OCI-M1 (cell line): ENCODE measurements at regions not wholly inside any gene's neighbourhood (a gene's known extent, or its start where the extent isn't known, plus 50 kb on each side); places are given as distances from the start of the nearest gene placed in this dataset.
"Not testable (repeated sequence)": the region's sequence is repeated elsewhere in the genome, so short reads cannot be mapped to it uniquely, and the experiment has no call there.

Experiments
- DNase-seq: peaks from one replicate; lab custom pipeline; 2025; lab: John Stamatoyannopoulos, UW

- not testable (repeated sequence) for DNase-seq
These were observed 249.3 kb upstream of the GOT2 start for GRCh38 chr16:58983181-58983965.

DNA sequence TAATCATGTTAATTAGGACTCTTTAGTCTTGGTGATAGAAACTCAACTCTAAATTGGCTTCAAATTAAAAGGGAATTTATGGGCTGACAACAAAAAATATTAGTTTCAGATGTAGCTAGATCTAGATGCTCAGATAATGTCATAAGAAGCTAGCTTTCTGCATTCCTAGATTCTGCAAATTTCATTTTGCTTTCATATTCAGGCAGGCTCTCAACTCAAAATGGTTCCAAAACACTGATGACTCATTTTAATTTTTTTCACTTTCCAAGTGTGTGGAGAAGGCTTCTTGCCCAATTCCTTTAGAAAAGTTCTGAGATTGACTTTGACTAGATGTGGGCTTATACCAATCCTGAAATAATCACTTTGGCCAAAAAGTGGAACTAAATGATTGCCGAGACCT lies 236.7 kb upstream of the GOT2 start:
- DNase-seq = peak; percentile 28

DNA sequence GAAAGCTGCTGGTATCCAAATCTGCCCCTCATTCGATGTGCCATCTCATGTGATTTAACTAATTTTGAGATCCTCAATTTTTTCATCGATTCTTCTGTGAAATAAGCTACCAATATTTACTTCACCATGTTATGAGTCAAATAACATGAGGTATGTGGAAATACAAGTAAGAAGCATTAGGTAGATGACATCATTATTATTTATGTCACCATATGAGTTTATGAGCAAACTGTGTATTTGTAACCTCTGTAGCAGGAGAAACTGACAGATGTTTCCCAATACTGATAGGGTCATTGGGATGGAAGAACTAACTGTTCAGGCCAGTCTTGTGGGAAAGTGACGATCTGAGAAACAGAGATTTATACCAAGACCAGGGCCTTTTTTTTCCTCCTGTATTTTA lies 229.4 kb upstream of the GOT2 start:
- no peak for DNase-seq

GRCh38 chr16:58962811-58963210 lies 228.7 kb upstream of the GOT2 start:
- DNase-seq = no peak

- no peak for DNase-seq
These were observed 226.4 kb upstream of the GOT2 start for GRCh38 chr16:58960484-58960883.

GRCh38 chr16:58960034-58960433 lies 225.9 kb upstream of the GOT2 start:
- DNase-seq = no peak

DNA sequence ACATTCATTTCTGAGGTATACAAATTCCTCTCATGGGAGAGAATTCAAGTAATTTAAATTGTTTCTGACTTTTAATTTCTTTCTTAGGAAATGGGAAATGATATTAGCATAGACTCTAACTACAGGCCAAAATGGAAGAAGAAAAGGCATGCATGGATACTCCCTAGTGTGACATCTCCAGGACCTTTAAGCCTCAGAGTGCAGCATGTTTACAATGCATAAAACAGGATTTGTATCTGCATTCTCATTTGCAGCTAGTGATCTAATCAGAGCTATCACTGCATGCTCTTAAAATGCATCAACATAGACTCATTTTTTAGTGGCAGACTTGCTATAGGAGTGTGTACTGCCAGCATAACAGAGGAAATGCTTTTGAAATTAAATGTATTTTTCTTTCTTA lies 224.6 kb upstream of the GOT2 start:
- DNase-seq = no peak

- DNase-seq = no peak
These were observed 214.1 kb upstream of the GOT2 start for GRCh38 chr16:58948244-58948643.

GRCh38 chr16:58940609-58941008 lies 206.5 kb upstream of the GOT2 start:
- DNase-seq = peak; percentile 36

- no peak for DNase-seq
These were observed 204.7 kb upstream of the GOT2 start for GRCh38 chr16:58938811-58939210.

DNA sequence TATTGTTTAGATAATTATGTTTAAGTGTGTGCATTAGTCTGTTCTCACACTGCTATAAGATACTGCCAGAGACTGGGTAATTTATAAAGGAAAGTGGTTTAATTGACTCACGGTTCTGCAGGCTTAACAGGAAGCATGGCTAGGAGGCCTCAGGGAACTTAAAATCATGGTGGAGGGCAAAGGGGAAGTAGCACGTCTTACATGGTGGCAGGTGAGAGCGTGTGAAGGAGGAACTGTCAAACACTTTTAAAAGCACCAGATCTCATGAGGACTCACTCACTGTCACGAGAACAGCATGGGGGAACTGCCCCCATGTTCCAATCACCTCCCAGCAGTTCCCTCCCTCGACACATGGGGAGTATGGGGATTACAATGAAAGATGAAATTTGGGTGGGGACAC lies 203.5 kb upstream of the GOT2 start:
- DNase-seq = peak; percentile 2

DNA sequence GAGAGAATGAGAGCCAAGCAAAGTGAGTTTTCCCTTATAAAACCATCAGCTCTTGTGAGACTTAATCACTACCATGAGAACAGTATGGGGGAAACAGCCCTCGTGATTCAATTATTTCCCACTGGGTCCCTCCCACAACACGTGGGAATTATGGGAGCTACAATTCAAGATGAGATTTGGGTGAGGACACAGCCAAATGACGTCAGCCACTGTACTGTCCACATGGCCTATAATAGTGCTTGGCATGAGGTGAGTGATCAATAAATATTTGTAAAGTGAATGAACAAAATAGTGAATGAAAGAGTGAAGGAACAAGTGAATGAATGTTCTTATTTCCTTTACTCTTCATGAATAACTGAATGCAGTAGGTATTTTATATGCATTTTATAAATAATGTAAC lies 199.1 kb upstream of the GOT2 start:
- no peak for DNase-seq

- DNase-seq = no peak
These were observed 197.3 kb upstream of the GOT2 start for GRCh38 chr16:58931436-58931835.

DNA sequence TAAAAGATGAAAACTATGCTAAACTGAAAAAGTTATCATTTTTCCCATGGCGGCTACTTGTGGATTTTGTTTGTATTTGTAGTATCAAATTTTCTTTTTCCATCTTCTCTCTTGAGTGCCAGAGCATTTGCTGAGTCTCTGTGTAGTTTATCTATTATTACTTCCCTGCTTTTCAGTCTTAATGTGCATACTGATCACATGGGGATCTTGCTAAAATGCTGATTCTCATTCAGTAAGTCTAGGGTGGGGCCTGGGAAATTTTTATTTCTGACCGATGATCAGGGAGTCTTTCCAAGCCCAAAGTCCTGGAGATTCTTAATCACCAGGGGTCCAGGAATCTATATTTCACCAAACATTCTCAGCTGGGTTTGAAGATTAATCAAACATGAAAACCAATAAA lies 189.0 kb upstream of the GOT2 start:
- no peak for DNase-seq

DNA sequence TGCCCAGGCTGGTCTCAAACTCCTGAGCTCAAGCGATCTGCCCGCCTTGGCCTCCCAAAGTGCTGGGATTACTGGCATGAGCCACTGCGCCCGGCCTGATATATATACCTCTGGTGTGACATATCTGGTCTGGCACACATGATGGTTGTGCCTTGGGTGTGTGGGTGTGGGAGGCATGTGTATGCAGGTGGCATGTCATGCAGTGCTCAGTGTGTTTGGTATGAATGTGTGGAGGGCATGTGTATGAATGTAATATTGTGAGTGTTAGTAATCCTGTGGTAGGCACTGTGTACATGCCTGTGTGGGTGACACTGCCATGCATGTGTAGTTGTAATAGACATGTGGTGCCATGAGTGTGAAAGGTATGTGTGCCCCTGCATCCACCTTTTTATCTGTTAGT lies 179.3 kb upstream of the GOT2 start:
- no peak for DNase-seq

DNA sequence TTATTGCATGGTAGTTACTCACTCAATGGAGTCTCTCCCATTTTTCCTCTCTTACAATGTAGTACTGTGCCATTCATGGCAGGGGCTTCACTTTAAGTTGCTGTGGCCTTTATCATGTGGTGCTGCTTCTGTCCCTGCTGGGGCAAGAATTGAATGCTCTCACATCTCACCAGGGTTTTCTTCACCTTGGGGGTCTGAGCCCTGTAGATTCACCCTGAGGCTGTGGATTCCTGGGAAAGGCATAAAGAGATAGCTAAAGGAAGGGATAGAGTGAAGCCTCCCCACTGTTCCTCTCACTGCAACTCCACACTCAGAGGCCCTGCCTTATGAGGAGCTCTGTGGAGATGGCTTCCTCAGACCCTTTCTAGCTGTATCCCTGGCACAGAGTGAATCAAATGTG lies 178.5 kb upstream of the GOT2 start:
- no peak for DNase-seq

DNA sequence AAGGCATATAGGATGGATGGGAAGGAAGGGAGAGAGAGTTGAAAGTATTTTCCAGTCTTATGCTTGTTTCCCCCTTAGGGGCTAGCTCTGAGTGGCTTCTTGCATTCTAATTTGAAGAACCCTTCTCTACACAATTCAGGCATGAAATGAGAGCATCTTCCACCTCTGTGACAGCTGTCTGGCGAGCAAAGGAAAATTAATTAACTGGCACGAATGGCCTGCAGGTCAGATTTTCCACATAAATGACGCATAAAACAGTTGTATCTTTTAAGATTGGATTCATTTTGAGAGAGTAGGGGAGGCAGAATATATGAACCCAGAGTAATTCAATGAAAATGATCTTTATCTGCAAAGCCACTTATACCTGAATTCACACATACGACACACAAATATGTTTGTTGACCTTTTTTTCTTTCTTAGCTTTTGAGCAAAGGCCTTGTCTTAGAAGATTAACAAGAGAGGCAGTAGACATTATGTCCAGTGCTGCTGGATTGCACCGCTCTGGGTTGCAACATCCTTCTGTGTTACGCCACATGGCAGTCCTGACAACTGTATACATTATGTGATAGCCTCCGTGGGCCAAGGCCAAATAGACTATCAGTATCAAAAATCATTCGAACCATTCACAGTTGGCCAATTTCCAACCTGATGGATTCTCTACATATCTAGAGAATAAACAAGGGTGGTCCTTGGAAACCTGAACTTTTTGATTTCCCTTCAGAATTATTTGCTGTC lies 173.0 kb upstream of the GOT2 start:
- DNase-seq = no peak

- no peak for DNase-seq
These were observed 170.2 kb upstream of the GOT2 start for GRCh38 chr16:58904291-58904690.

DNA sequence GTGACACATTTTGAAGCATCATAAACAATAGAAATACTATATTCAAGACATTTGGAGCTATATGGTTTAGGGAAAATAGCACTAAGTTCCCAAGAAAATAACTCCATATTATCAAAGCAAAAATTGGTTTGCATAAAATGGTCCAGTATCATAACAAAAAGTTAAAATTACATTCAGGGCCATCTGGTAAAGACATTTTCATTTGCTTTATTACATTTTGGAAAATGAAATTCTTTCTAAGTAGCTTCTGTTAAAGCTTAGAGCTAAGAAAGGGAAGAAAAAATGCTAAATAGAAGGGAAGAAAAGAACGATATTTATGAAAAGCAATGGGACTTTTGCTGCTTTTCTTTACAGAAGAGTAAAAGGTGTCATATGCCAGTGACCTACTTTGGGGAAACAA lies 155.4 kb upstream of the GOT2 start:
- DNase-seq = no peak

DNA sequence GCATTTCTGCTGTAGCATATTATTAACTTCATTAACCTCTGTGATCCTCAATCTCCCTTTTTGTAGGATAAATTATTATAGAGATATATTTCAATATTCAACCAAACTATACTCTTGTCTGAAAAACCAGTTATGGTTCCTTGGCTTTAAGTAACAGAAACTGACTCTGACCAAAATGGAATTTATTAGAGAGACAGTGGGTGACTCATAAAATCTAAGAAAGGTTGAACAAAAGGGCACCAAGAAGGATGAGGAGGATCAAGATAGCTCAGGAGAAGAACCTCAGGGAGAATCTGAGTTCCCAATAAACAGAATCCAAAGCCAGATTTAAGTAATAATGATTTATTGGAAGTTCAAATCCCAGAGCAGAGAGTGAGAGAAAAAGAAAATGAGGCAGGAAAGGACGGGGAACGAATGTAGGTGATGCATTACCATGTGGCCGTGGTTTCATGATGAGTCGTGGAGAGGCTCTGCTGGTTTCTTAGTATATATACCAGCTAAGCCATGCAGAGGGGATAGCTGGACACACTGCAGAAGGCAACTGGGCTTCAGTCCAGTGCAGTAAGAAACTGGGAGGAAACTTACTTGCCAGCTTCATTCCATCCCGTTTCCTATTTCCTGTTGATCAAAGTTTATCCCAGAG lies 151.5 kb upstream of the GOT2 start:
- no peak for DNase-seq

DNA sequence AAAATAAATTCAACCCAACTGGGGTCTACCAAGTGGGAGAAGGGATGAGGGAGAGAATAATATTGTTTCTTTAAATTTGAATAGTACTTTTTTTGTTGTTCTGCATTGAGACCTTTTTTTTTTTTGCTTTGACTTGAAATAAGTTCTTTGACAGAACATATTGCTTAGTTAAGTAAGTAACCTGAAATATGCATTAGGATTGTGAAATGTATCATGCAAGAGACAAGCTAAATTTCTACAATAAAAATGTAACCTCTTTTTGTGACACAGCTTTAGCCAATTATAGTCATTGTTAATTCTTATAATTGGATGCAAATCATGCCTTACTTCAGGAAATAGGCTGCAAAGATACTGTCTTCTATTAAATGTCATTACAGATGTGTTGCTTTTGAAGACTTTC lies 150.0 kb upstream of the GOT2 start:
- DNase-seq = no peak

GRCh38 chr16:58883131-58883530 lies 149.0 kb upstream of the GOT2 start:
- DNase-seq = no peak

DNA sequence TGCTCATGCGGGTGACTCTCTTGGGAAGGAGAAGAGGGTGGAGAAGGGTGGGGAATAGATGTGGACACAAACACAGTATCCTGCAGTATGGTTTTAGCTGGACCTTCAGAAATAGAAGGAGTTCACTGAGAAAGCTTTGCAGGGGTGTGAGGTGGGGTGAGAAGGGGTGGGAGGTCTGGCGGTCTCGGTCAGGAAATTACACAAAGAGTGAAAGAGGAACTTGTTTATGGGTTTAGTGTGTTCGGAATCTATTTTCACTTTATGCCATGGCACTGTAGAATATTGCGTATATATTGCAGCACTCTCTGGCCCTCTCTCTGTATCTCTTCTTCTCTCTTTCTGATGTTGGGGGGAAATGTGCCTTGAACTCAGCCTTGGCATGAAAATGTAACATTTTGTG lies 148.2 kb upstream of the GOT2 start:
- peak; percentile 47 for DNase-seq
